Stomach (tissue), 4 donors: ENCODE measurements at regions not wholly inside any gene's neighbourhood (a gene's known extent, or its start where the extent isn't known, plus 50 kb on each side); places are given as distances from the start of the nearest gene placed in this dataset.
"Not testable (repeated sequence)": the region's sequence is repeated elsewhere in the genome, so short reads cannot be mapped to it uniquely, and the experiment has no call there.

Experiments
- CTCF ChIP-seq, 7 experiments: fragments of 450-650 bp in 4 of 7; fragments of 200-600 bp in 3 of 7; sonication (generic) in 3 of 7; IDR thresholded peaks; one replicate each; pipeline ENCODE4 v1.5.1; 2016 to 2019; ENCODE audit warnings: antibody characterized with exemption in 7 of 7, control low read depth in 2 of 7, mild to moderate bottlenecking in 1 of 7
- EP300 ChIP-seq: sonication (generic); formaldehyde crosslinking; IDR thresholded peaks from one replicate; pipeline ENCODE4 v1.6.1; 2017; ENCODE audit warnings: antibody characterized with exemption

DNA sequence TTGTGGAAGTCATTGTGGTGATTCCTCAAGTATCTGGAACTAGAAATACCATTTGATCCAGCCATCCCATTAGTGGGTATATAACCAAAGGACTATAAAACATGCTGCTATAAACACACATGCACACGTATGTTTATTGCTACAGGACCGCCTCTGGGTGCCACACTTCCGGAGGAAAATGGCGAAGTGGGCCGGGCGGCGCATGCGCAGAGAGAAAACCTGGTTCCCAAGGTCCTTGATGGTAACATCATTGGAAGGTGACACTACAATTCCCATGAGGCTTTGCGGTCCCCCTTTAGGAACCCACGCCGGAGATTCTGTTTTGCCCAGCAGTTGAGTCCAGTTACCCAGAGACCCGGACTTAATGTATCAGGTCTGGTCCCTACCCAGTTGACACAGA is 640.4 kb downstream of the CWH43 start:
- TF ChIP-seq EP300; CTCF (IDR thresholded peaks at IDR 0.05): not testable (repeated sequence)
